ENCODE measurements at regions not wholly inside any gene's neighbourhood (a gene's known extent, or its start where the extent isn't known, plus 50 kb on each side); places are given as distances from the start of the nearest gene placed in this dataset.

GRCh38 chr3:135452881-135453280 is 512.6 kb upstream of the PPP2R3A start:
- TF ChIP-seq CTCF (IDR thresholded peaks at IDR 0.05): no peak
- no peak for TF ChIP-seq POLR2A (IDR thresholded peaks at IDR 0.05; ENCODE audit: low read depth)
